Activated CD4-positive, alpha-beta T cell treated with anti-CD3 and anti-CD28 coated beads, Interleukin-2, Interleukin-6, amounts not matched to agents 100 ng/mL and 50 ng/mL, durations not matched to agents 16 hours and 8 hours (primary cell): ENCODE measurements at regions not wholly inside any gene's neighbourhood (a gene's known extent, or its start where the extent isn't known, plus 50 kb on each side); places are given as distances from the start of the nearest gene placed in this dataset.
"Not testable (repeated sequence)": the region's sequence is repeated elsewhere in the genome, so short reads cannot be mapped to it uniquely, and the experiment has no call there.

Experiments used
- DNase-seq: peaks from one replicate; pipeline ENCODE4 v3.0.0-alpha.2; 2020

DNA sequence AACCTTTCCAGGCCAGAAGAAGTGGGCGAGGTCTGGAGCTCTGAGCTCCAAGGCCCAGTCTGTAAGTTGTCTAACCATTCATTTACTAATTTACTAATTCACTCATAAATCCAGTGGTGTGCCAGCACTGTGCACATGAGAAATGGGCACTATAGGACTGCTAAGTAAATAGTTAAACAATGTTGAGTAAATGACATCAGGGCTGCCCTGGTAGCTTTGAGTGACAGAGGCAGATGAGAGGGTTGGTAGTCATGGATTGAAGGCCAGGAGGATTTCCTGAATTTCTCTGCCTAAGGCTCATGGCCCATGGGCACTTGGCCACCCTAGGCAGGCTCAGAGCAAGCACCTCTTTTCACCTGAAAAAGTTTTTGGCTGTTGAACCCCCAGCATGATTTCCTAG lies 216.9 kb upstream of the RXFP2 start:
- DNase-seq: no peak

DNA sequence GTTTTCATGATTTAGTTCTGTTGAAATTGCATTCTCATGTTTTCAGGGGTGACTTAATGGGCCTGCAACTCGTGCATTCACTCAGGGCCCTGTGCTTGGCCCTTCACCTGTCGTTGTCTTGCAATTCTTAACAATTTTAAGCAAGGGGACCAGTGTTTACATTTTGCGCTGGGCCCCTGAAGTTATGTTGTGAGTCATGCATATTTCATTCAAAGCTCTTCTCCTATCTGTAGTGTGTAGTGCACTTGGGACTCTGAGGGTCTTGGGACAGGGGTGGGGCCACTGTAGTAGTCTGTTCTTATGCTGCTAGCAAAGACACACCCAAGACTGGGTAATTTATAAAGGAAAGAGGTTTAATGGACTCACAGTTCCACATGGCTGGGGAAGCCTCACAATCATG lies 211.2 kb upstream of the RXFP2 start:
- no peak for DNase-seq

DNA sequence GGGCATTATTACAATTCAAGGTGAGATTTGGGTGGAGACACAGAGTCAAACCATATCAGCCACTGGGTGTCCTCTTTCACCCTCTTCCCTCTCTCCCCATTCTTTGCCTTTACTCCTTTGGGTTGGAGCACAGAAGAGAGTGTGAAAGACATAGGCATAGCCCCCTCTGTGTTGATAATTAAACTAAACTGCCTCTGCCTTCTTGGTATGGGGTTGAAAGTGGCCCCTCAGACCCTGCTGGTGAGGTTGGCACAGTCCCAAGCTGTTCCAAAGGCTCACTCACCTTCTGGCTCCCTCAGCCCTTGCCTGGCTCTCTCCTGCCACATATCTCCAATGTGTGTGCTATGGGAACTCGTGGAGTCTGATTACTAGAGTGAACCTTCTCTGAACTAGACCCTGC lies 210.6 kb upstream of the RXFP2 start:
- no peak for DNase-seq

DNA sequence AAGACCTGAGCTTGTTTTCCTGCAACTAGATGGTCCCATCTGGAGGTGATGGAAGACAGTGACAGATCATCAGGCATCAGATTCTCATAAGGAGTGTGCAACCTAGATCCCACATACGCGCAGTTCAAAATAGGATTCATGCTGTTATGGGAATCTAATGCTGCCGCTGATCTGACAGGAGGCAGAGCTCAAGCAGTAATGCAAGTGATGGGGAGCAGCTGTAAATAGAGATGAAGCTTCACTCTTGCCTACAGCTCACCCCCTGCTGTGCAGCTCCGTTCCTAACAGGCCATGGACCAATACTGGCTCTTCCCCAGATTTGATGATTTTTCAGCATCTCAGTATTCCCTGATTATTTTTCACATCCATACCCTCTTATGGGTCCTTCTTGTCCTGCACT lies 208.4 kb upstream of the RXFP2 start:
- DNase-seq: no peak

DNA sequence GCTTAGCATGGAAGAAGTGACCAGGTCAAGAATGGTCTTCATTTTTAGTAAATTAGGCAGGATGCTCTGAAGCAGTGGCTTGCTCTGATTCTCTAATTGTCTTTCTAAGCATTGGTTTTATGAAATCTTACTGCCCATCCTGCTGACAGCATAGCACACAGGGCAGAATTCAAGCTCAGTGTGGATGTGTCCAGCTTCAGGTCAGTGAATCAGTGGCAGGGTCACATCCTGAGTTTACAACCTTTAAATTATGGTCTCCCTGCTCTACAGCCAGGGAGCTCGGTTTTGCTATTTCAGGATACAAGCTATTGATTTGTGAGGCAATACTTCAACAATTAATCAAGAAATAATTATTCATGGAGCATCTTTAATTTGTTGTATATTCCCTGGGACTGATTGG lies 202.3 kb upstream of the RXFP2 start:
- DNase-seq: no peak

DNA sequence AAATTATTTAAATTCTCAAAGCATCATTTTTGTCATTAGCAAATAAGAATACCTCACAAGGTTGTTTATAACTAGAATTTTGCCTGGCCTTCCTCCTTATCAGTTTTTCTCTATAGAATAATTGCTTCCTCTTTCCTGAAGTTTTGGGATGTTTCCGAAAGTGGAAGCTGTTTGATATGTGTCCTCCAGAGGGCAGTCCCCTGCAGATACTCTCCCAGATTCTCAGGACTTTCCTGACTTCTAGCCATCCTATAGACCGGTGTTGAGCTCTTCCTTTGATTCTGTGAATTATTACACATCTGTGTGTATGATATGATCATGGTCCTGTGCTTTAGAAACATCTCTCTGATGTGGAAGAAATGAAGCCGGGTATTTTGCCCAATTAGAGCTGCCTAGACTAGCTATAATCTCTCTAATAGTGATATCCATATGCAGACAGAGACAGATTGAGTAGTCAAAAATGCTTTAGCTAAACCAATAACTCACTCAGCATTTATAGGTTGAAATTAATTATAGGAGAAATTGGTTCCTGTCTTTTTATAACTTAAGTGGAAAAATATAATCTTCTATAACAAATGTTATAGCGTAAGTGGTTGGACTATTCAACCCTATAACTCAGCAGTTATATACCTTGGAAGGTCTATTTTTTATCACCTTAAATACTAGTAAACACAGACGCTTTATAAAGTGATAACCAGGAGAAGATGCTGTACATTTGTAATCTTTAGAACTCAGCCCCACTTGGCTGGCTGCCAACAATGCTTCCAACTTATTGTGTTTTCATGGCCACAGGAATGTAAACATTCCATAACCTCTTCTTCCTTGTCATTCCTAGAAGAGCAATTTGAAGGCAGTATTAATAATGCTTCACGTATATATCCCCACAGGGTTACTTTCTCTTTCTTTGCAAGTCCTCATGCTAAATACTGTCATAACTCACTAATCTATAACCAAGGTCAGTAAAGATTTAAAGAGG lies 201.0 kb upstream of the RXFP2 start:
- no peak for DNase-seq

DNA sequence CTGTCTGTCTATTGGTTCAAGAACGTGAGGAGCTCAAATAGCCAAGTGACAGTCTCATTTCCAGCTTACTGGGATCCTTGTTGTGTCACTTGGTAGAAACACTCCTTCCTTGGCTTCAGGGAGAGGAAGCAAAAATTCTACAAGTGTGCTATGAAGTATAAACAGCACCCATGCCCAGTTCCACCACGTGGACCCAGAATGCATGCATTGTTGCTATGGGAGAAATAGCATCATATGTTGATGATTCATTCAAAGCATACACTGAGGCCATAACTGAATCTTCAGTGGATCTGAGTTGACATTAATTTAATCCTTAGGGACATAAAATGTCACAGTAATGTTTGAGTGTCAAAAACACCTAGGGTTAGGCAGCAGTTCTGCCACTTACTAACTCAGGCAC lies 199.0 kb upstream of the RXFP2 start:
- no peak for DNase-seq

DNA sequence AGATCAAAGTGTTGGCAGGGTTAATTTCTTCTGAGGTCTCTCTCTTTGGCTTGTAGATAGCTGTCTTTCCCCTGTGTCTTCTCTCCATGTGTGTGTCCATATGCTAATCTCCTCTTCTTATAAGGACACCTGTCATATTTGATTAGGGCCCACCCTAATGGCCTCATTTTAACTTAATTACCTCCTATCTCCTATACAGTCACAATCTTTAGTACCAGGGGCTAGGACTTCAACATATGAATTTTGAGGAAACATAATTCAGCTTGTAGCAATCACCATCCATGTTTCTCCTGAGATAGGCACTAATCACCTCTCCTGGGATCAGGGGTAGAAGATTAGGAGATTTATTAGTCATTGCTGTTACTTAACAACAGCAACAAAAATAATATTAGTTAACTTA lies 196.1 kb upstream of the RXFP2 start:
- DNase-seq: no peak

DNA sequence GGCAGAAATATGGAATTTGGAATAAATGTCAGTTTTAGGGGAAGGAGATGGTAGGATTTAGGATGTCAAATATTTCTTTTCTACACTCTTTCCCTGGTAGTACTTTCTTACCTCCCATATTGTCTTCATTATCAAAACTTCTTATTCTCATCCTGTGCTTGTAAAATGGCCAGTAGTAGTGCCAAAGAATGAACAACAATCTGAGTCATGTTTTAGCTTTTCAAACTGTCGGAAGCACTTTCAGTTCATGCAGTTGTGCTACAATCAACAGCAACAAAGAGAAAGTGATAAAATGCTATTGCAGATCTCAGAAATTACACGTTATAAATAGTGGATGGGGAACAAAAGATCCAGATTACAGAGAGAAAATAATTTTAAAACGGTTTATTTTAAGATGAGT lies 193.7 kb upstream of the RXFP2 start:
- DNase-seq: no peak

DNA sequence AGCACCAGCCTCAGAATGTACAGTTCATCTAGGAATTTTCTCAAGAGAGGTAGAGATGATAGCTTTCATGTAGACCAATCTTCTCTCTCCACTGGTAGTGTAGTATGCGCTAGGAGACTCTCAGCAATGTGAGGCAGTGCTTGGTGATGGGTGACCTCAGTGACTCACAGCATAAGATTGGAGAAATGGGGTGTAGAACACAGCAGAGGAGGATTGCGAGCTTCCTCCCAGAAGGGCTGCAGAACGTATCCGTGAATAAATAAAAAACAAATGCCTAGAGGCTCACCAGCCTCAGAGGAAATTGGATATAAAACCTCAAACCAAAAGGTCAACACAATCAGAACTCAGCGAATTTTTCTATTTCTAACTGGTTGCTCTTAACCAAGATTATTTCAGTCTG lies 182.9 kb upstream of the RXFP2 start:
- DNase-seq: no peak

DNA sequence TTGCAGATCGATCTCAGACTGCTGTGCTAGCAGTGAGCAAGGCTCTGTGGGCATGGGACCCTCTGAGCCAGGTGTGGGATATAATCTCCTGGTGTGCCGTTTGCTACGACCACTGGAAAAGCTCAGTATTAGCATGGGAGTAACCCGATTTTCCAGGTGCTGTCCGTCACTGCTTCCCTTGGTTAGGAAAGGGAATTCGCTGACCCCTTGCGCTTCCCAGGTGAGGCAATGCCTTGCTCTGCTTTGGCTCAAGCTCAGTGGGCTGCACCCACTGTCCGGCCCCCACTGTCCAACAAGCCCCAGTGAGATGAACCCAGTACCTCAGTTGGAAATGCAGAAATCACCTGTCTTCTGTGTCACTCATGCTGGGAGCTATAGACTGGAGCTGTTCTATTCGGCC lies 155.1 kb upstream of the RXFP2 start:
- not testable (repeated sequence) for DNase-seq

DNA sequence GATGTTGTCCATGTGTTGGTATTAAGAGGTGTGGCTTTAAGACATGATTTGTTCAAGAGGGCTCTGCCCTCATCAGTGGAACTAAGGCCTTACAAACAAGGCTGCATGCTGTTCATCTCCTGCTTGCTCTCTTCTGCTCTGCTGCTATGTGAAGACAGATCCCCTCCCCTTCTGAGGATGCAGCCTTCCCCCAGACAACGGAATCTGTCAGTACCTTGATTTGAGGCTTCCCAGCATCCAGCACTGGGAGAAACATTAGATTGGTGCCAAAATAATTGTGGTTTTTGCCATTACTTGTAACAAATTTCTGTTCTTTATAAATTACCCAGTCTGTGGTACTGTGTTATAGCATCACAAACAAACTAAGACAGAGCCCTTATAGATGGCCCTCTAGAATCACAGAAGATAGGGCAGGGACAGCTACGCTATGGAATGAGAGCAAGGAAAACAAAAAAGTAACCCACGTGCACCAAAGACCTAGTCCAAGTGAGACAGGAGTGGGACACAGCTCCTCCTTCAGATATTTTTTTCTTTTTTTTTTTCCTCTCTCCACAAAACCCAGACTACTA lies 151.5 kb upstream of the RXFP2 start:
- DNase-seq: no peak

DNA sequence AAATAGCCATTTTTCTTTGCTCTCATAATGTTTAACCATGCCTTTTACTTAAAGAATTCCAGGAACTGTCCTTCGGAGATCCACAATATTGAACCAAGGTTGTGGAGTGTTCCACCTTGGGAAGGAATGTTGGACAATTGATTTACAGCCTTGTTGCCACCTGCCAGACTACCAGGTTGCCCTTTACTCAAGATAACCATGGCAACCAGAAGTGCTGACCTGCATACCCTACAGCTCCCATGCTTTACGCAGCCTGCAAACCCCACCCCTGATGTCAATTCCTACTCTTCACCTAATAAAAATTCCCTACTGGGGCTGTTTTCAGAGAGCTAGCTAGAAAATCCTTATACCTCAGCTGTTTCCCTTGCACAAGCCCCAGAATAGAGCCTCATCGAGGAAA lies 151.0 kb upstream of the RXFP2 start:
- DNase-seq: no peak

DNA sequence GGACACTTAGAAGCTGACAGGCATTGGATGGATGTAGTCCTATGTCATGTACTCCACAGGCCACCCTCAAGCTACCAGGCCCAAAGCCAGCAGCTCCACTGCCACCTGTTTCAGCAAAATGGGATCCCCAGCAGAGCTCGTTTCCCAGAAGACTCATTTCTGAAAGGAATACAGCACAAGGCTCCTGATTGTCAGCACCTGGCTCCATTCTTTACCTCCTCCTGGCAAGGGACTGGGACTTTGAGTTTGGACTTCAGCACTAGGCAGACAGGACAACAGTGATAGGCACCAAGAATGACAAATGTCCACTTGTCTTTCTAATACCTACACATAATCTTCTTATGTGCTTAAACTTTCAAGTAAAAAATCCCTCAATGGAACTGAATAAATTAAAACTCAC lies 150.4 kb upstream of the RXFP2 start:
- DNase-seq: no peak

DNA sequence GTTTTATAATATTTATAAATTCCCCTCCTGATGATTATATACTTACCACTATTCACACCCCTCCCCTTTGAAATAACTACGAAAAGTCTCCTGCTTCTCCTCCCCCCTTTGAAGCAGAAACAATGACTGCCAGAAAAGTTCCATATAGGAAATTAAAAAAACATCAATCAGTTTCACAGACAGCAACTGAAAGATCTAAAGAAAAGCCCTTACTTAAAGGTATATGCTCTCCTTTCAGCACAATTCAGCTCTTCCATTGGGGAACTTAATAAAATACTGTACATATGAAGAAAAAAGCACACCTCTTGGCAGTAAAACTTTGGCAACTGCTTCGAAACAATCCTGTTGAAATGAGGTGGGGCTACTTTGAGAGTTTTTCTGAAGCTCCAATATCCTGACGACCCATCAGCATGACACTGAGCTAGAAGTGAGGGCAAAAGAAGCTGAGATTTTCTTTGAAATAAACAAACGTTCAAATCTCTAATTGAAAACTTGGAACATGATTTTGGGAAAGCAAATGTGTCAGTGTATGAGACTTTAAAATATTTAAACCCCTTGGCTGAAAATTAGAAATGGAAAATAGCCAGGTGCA lies 147.6 kb upstream of the RXFP2 start:
- DNase-seq: no peak

DNA sequence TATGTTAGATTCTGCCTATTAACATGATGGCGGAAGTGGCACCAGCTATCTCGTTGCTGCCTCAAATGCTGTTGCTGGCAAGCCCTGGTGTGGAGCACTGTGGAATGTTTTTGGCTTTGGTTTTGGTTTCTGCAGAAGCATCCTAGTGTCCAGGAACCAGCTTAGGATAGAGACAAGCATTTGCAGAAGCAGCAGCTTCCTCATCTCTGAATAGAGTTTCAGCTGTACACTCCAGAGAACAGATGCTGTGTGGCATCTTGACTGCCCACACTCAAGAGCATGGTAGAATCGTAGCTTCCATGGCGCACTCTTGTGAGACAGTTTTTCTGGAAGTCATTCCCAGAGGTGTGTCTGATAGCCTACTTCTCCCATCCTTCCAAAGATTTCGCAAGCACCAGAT lies 145.3 kb upstream of the RXFP2 start:
- DNase-seq: no peak

DNA sequence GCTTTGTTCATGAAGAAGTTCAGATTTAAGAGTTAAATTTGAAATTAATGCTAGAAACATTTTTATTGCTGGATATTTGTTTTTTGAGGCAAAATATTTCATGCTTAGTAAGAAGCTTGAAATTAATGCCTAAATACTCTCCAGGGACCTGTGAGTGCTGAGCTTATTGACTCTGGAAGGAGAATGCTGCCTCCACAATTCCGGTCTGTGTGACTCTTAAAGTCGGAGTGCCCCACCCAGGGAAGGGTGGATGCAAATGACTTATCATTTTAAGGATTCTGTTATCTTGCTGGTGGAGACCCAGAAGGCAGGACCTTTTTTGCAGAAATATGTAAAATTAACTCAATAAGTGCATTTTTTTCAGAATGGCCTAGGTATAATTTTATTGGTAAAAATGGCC lies 143.8 kb upstream of the RXFP2 start:
- DNase-seq: no peak

DNA sequence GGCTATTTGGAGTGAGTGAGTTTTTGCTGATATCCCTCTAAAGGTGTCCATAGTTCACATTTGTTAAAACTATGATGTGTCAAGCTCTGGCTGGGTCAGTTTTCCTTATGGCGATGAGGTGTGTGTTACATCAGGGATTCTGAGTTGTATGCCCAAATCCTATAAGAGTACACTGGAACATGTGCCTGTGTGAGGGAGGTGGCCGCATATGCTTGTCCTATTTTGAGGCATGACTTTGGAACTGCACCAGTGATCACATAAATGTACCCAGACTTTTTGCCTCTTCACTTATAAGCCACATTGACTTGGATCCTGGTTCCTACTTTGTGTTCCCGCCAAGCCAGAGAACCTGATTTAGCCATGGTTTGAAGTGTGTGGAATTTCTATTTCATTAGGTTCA lies 140.3 kb upstream of the RXFP2 start:
- no peak for DNase-seq

DNA sequence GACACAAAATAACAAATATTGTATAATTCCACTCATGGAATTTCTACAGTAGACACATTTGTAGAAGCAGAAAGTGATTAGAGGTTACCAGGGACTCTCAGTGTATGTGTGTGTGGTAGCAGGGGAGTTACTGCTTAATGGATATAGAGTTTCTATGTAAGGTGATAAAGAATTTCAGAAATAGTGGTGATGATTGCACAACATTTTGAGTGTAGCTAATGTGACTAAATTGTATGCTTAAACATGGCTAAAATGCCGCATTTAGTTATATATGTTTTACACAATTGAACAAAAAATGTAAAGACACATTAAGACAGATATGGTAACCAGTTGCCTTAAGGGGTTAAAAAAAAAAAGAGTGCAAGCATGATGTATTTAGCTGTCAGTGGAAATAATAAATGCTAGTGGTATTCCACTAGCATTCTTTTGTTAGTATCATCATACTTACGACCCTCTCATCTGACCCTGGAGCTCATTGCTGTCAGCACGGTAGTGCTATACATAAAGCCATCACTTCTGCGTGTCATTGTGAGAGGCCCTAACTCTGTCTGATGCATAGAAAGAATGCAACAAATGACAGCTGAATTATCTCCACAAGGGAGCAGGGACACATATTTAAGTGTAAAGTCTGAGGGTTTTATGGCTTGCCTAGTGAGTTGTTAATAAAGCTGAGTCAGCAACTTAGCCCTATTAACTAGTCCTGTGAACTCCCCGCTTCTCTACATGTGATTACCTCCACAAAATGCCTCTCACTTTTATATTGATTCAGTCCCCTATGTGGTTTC lies 134.1 kb upstream of the RXFP2 start:
- no peak for DNase-seq

DNA sequence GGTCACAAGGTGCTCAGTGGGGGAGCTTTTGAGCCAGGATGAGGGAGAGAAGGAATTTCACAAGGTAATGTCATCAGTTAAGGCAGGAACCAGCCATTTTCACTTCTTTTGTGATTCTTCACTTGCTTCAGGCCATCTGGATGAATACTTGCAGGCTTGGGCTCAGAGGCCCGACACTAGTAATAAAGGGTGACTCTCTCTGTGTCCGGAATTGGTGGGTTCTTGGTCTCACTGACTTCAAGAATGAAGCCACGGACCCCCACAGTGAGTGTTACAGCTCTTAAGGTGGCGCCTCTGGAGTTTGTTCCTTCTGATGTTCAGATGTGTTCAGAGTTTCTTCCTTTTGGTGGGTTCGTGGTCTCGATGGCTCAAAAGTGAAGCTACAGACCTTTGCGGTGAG lies 131.8 kb upstream of the RXFP2 start:
- DNase-seq: not testable (repeated sequence)

DNA sequence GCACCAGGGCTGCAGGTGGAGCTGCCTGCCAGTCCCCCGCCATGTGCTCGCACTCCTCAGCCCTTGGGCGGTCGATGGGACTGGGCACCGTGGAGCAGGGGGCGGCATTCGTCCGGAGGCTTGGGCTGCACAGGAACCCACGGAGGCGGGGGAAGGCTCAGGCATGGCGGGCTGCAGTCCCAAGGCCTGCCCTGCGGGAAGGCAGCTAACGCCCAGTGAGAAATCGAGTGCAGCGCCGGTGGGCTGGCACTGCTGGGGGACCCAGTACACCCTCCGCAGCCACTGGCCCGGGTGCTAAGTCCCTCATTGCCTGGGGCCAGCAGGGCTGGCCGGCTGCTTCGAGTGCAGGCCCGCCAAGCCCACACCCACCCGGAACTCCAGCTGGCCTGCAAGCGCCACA lies 130.5 kb upstream of the RXFP2 start:
- DNase-seq: not testable (repeated sequence)

DNA sequence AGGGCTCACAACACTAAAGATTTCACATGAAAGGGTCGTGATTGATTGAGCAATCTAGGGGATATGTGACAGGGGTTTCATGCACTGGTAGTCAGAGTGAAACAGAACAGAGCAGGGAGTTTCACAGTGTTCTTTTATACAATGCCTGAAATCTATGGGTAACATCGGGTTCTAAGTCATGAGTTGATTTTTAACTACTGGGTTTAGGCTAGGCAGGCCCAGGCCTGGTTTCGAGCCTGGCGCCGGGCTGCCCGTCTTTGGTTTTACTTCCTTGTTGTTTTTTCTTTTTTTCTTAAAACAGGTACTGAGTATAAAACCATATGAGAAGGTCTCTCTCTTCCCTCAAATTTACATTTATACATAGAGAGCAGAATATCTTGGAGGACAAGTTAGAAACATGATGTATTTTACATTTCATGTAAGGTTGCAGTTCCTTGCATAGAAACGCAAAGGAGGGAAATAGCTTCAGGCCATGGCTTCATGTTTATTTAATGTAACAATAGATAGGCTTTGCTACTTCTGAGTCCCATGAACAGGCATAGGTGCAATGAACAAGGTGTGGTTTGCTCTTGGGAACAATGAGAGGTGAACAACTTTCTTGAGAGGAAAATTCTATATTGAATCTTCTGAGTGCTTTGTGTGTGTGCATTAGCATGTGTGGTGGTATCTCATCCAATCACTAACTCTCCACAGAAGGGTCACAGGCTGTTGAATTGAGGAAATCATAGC lies 128.9 kb upstream of the RXFP2 start:
- DNase-seq: no peak

DNA sequence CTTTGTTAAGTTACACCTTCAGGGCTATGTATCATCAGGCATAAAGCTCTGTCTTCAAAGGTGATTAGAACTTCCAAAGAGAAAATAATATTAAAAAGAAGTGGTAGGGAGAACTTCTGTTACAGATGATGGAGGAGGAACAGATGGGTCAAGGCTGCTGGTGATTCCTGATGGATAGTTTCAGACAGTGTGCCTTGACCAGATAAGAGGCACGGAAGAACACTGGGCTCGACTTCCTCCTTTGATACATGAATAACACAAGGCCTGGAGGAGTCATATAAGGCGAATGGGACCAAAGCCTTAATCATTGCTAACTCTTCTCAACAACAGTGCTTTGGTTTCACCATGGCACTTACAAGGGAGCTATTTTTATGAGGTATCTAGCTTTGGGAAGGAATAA lies 128.1 kb upstream of the RXFP2 start:
- no peak for DNase-seq
